T-helper 9 cell (primary cell): ENCODE measurements at regions not wholly inside any gene's neighbourhood (a gene's known extent, or its start where the extent isn't known, plus 50 kb on each side); places are given as distances from the start of the nearest gene placed in this dataset.
"Not testable (repeated sequence)": the region's sequence is repeated elsewhere in the genome, so short reads cannot be mapped to it uniquely, and the experiment has no call there.

Source experiments
- DNase-seq: peaks from one replicate; pipeline ENCODE4 v3.0.0-alpha.2; 2020

- DNase-seq: no peak
These were observed 392.8 kb upstream of the ACVR2A start for GRCh38 chr2:147451902-147452515.

GRCh38 chr2:147450661-147451510, 393.9 kb upstream of the ACVR2A start:
- DNase-seq: no peak

GRCh38 chr2:147449323-147449991, 395.4 kb upstream of the ACVR2A start:
- DNase-seq: peak; percentile 27

GRCh38 chr2:147442816-147443215, 402.0 kb upstream of the ACVR2A start:
- DNase-seq: no peak

DNA sequence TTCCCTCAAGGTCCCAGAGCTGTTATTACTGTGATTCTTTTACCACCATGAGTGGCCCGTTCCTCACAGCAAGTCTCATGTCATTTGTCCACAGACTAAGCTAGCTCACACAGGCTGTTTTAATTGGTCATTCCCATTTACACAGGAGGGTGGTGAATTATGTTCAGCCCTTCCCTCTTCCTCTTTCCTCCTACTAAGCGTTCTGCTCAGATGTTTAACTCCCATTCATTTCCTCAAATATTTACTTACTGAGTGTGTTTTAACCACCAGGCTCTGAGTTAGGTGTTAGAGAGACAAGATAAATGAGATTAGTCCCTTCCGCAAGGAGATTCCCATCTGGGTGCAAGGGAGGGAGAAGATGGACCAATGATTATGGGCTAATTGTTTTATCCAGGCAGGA, 403.6 kb upstream of the ACVR2A start:
- DNase-seq: no peak

DNA sequence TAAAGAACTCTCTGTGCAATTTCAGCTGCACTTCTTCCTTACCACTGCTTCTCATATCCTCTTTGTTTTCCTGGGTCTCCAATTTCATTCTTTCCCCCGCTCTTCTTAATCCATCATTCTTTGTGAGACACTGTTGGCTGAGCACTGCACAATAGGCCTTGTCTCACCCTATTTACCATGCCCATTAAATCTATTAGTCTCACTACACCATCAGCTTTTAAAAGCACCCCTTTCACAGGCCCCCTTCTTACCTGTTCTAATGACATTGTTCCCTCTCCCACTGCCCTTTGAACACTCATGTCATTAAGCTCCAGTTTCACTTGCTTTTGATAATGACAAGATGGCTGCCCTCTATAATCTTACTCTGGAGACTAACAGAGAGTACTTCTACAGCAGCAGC, 404.1 kb upstream of the ACVR2A start:
- DNase-seq: no peak

DNA sequence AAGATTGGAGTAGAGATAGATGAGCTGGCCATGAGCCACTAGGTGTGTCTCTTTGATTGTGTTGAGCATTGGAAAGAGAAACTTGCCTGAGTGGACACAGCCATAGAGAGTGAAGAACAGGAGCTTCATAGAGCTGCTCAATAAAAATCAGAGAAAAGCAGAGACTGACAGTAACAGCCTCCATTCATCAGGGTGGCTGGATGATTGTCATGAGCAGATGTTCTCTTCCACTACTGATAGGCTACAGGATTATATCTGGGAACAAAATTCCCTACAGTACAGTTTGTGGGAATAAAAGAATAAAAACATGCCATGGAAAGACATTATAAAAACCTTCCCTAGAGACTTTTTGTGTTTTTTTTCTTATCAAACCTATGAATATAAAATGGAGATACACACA, 404.8 kb upstream of the ACVR2A start:
- DNase-seq: no peak

- DNase-seq: no peak
These were observed 405.9 kb upstream of the ACVR2A start for GRCh38 chr2:147438882-147439281.

DNA sequence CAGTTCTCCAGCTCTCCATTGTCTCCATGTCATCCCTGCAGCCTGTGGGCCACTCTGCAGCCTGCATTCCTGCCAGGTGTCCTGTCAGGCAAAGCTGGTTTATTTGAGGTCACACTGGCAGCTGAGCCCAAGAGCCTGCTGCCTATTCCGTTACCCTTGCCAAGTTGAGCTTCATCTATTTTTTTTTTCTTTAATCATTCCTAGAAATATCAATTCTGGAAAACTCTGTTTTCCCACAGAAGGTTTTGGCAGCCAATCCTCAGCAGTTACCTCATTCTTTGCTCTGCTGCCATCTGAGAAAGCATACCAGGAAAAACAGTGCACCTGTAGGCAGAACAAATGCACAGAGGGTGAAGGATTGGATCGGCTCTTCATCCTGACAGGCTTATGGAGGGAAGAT, 411.0 kb upstream of the ACVR2A start:
- no peak for DNase-seq

DNA sequence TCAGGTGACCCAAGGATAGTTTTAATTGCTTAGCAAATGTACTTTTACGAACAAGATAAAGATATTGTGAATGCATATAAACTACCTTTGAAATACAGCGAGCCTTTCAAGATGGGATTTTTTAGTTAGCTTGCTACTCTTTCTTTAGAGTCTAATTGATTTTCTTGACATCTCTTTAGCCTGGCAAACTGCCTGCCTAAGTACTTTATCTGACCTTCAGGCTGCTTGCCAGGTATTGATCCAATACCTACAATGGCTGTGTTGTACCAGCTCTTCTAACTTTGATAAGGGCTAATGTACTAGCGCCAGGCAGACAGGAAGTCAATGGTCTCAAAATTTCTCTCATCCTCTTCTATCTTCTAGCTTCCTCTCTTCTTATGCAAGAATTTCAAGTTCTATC, 414.4 kb upstream of the ACVR2A start:
- no peak for DNase-seq

GRCh38 chr2:147428120-147428747, 416.6 kb upstream of the ACVR2A start:
- DNase-seq: no peak

DNA sequence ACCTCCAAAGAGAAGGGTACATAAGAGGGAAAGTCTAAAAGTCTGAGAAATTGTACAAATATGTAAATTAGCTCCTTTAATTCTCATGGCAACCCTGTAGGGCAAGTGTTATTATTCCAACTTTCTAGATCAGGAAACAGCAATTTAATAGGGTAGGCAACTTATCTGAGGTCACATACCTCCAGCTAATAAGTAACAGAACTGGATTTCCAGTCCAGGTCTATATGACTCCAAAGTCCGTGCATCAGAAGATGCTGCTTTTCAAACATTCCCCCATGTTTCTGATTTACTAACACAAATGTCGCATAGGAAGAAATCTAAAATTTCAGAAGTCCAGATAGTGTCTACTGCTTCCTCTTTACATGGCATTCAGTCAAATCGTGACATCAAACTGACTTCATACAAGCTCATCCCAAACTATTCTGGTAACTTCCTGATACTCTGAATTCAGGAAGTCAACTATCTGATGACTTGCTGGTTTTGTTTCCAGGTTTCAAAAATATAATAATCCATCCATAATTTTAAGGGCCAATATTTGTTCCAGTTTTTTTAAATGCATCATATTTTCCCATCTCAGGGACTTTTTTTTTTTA, 419.3 kb upstream of the ACVR2A start:
- no peak for DNase-seq

GRCh38 chr2:147424766-147425165, 420.1 kb upstream of the ACVR2A start:
- no peak for DNase-seq

GRCh38 chr2:147420947-147421675, 423.7 kb upstream of the ACVR2A start:
- DNase-seq: no peak

DNA sequence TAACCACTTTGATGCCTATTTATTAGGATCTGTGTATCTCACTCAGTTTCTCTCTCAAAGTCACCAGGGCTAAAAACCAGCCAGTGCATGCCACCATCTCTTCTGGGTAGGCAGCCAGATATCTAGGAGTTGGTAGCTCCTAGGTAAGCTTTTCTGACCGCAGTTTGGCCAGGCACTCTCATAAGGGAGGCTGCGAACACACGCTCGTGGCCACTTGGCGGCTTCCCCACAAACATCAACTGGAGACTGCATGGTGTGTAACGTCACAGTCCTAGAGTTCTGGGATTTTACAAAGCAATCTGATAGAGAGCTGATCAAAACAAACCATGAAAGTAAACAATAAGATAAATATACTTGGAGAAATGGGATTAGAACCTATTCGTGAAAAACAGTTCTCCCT, 424.3 kb upstream of the ACVR2A start:
- no peak for DNase-seq

GRCh38 chr2:147416099-147416498, 428.7 kb upstream of the ACVR2A start:
- no peak for DNase-seq

DNA sequence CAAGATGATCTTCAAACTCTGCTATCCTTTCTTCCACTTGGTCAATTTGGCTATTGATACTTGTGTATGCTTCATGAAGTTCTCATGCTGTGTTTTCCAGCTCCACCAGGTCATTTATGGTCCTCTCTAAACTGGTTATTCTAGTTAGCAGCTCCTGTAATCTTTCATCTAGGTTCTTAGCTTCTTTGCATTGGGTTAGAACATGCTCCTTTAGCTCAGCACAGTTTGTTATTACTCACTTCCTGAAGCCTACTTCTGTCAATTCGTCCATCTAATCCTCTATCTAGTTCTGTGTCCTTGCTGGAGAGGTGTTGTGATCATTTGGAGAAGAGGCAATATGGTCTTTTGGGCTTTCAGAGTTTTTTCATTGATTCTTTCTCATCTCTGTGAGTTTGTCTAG, 430.2 kb upstream of the ACVR2A start:
- not testable (repeated sequence) for DNase-seq

- DNase-seq: no peak
These were observed 436.5 kb upstream of the ACVR2A start for GRCh38 chr2:147408357-147408756.

DNA sequence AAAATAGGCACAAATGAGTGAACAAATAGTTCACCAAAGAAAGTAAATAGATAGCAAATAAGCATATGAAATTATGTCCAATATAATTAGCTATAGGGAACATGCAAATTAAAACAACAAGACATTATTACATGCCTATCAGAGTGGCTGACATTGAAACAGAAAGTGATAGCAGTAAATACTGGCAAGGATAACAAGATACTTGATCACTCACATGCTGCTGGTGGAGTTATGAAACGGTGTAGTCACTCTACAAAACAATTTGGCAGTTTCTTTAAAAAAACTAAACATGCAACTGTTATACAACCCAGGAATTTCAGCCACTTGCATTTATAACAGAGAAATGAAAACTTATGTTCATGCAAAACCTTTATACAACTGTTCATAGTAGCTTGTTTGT, 439.2 kb upstream of the ACVR2A start:
- DNase-seq: no peak

DNA sequence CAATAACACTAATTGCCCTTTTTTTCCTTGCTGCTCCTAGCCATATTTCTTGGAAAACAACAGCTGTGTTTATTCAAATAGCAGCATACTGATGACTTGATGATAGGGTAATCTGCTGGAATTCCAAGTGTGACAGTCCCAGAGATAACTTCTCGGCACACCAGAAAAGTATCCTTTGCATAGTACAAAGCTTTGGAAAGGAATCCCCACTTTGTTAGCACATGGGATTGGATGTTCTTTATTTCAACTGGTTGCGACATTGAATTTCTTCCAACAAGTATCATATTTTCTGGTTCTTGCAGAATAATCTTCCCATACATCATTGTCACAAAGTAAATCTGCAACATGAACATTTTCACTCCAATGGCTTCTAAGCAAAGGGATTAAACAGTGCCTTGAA, 445.8 kb upstream of the ACVR2A start:
- no peak for DNase-seq

- DNase-seq: no peak
These were observed 446.5 kb upstream of the ACVR2A start for GRCh38 chr2:147398301-147398700.

DNA sequence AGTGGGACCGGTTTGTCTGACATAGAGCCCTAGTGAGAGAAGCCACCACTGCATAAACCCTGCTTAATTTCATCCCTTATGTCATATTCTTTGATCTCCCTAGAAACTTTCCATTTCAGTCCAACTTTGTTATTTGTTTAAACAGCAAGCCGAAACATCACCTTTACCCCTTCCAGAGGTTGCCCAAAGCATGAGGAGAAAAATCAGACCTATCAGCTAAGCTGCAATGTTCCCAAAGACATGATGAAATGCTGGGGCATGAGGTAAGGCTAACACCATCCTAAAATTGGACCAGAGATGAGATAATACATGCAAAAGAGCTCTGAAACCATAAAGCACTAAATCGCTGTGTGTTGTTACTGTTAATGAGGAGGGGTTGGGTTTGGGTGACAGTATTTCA, 447.9 kb upstream of the ACVR2A start:
- no peak for DNase-seq
